ENCODE measurements at regions not wholly inside any gene's neighbourhood (a gene's known extent, or its start where the extent isn't known, plus 50 kb on each side); places are given as distances from the start of the nearest gene placed in this dataset.

GRCh38 chrX:122817321-122817955 is 366.6 kb upstream of the GRIA3 start:
- TF ChIP-seq USF1 (CRISPR knock-in tag; IDR thresholded peaks at IDR 0.05) = no peak
- no peak for TF ChIP-seq SMARCA4 (IDR thresholded peaks at IDR 0.05)
- TF ChIP-seq ATF3 (IDR thresholded peaks at IDR 0.05) = no peak
- no peak for TF ChIP-seq ATF3 (CRISPR knock-in tag; conservative IDR thresholded peaks at IDR 0.05)
- no peak for TF ChIP-seq HMGXB4 (CRISPR knock-in tag; IDR thresholded peaks at IDR 0.05)
- TF ChIP-seq CTCF (IDR thresholded peaks at IDR 0.05 in 2 of 3, conservative IDR thresholded peaks at IDR 0.05 in 1 of 3; ENCODE audit: insufficient read depth in 2 of 3, low read depth in 1 of 3, low read length in 3 of 3) = no peak
- no peak for TF ChIP-seq ZNF146 (CRISPR knock-in tag; IDR thresholded peaks at IDR 0.05; ENCODE audit: unreplicated experiment)
- TF ChIP-seq REST (IDR thresholded peaks at IDR 0.05; ENCODE audit: borderline replicate concordance) = no peak
- no peak for TF ChIP-seq REST (CRISPR knock-in tag; IDR thresholded peaks at IDR 0.05; ENCODE audit: low read depth)
- TF ChIP-seq YBX1 (IDR thresholded peaks at IDR 0.05) = no peak
- TF ChIP-seq TGIF2 (CRISPR knock-in tag; IDR thresholded peaks at IDR 0.05) = no peak
- TF ChIP-seq CBX3 (IDR thresholded peaks at IDR 0.05; ENCODE audit: borderline replicate concordance in 1 of 2, low read length in 2 of 2) = no peak
- no peak for TF ChIP-seq ZNF644 (tag; IDR thresholded peaks at IDR 0.05; ENCODE audit: low read depth)
- TF ChIP-seq RAD21 (CRISPR knock-in tag; conservative IDR thresholded peaks at IDR 0.05 in 1 of 2, IDR thresholded peaks at IDR 0.05 in 1 of 2) = no peak
- no peak for TF ChIP-seq PCBP1 (IDR thresholded peaks at IDR 0.05; ENCODE audit: low read depth, low read length, poor library complexity, severe bottlenecking)
- TF ChIP-seq MYC (IDR thresholded peaks at IDR 0.05; ENCODE audit: low read depth, low read length) = no peak
- no peak for TF ChIP-seq MYC (CRISPR knock-in tag; IDR thresholded peaks at IDR 0.05; ENCODE audit: borderline replicate concordance, low read depth)

Measured in K562 (cell line).